ENCODE measurements at regions not wholly inside any gene's neighbourhood (a gene's known extent, or its start where the extent isn't known, plus 50 kb on each side); places are given as distances from the start of the nearest gene placed in this dataset.
A peak's percentile ranks its signal among the peaks of the same experiment; 100 is the strongest.

DNA sequence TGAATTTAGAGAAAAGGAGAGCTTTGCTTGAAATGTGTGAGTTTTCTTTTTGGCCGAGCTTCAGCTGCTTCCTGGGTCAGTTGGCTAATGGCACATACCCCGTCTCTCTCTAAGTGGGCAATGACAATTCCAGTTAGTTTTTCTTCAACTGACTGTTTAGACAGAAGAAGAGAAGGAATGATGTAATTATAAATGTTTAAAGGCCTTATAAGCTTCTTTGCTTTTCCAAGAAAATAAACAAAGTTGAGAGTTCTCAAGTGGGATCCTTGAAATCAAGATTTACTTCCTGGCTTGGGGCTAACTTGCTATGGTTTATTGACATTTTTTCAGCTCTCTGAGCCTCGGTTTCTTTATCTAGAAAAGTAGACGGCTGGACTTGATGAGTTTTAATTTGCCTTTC, 794.9 kb upstream of the ACVR2A start:
- H3K27ac ChIP-seq (ENCODE audit: low read depth, low read length, poor library complexity, severe bottlenecking) = no peak overlapping the region
- H3K4me3 ChIP-seq (ENCODE audit: low read depth, low read length, poor library complexity, severe bottlenecking) = no peak overlapping the region
- no peaks in the 10 kb centered on the region for H3K9me3 ChIP-seq (ENCODE audit: low read depth, low read length, poor library complexity, severe bottlenecking)
- intact Hi-C loops (cut with micrococcal nuclease; ENCODE audit: unreplicated experiment) = loop anchor here (10.0 kb wide), 3 partner anchors 125 to 405 kb away; no protein-coding TSS in a partner anchor
- H3K27me3 ChIP-seq (replicated peaks; ENCODE audit: insufficient read depth, low read depth, low read length, poor library complexity) = no peaks in the 10 kb centered on the region
- ChIA-PET CTCF (no interaction called here), POLR2A (ENCODE audit: low non-redundant PET) (no interaction called here)
- H3K36me3 ChIP-seq (ENCODE audit: insufficient read depth, low read length, poor library complexity, severe bottlenecking) = no peaks in the 10 kb centered on the region
- TF ChIP-seq, protein P1, sequence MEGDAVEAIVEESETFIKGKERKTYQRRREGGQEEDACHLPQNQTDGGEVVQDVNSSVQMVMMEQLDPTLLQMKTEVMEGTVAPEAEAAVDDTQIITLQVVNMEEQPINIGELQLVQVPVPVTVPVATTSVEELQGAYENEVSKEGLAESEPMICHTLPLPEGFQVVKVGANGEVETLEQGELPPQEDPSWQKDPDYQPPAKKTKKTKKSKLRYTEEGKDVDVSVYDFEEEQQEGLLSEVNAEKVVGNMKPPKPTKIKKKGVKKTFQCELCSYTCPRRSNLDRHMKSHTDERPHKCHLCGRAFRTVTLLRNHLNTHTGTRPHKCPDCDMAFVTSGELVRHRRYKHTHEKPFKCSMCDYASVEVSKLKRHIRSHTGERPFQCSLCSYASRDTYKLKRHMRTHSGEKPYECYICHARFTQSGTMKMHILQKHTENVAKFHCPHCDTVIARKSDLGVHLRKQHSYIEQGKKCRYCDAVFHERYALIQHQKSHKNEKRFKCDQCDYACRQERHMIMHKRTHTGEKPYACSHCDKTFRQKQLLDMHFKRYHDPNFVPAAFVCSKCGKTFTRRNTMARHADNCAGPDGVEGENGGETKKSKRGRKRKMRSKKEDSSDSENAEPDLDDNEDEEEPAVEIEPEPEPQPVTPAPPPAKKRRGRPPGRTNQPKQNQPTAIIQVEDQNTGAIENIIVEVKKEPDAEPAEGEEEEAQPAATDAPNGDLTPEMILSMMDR (conservative IDR thresholded peaks at IDR 0.05; ENCODE audit: low read depth, low read length) = no peak
- TF ChIP-seq EZH2 (IDR thresholded peaks at IDR 0.05; ENCODE audit: borderline replicate concordance, low read depth, low read length, poor library complexity, severe bottlenecking) = no peak
- H3K4me1 ChIP-seq (ENCODE audit: insufficient read depth, low read length, poor library complexity, severe bottlenecking) = no peaks in the 10 kb centered on the region
- BruUV-seq (replicated peaks) = no TSS peak
- DNase-seq (ENCODE audit: low spot score) = no peak

DNA sequence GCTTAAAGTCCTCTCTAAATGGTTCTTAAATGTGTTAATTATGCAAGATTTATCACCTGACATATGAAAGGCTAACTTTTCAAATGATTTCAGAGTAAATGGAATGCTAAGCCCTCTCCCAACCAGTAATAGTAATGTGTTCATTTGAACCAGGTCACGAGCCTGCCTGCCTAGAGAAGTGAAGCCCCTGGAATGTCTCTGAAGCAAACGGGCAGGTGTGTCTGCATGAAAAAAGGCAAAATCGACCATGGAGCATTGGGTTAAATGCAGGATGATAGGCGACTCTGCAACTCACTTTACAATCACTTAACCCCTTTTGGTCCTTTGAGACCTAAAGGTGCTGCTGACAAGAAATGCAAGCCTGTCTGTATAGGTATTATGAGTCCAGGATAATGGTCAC, 798.4 kb upstream of the ACVR2A start:
- no peak for DNase-seq (ENCODE audit: low spot score)
- TF ChIP-seq, protein P1 (conservative IDR thresholded peaks at IDR 0.05; ENCODE audit: low read depth, low read length) = no peak
- no peaks in the 10 kb centered on the region for H3K9me3 ChIP-seq (ENCODE audit: low read depth, low read length, poor library complexity, severe bottlenecking)
- H3K27me3 ChIP-seq (replicated peaks; ENCODE audit: insufficient read depth, low read depth, low read length, poor library complexity) = no peaks in the 10 kb centered on the region
- H3K27ac ChIP-seq (ENCODE audit: low read depth, low read length, poor library complexity, severe bottlenecking) = no peak overlapping the region
- intact Hi-C loops (cut with micrococcal nuclease; ENCODE audit: unreplicated experiment) = loop anchor here (10.0 kb wide), 3 partner anchors 122 to 408 kb away; no protein-coding TSS in a partner anchor
- BruUV-seq (replicated peaks) = no TSS peak
- POLR2A ChIA-PET (ENCODE audit: low non-redundant PET) = no interaction called here
- CTCF ChIA-PET = no interaction called here
- no peaks in the 10 kb centered on the region for H3K4me1 ChIP-seq (ENCODE audit: insufficient read depth, low read length, poor library complexity, severe bottlenecking)
- H3K36me3 ChIP-seq (ENCODE audit: insufficient read depth, low read length, poor library complexity, severe bottlenecking) = no peaks in the 10 kb centered on the region
- no peak overlapping the region for H3K4me3 ChIP-seq (ENCODE audit: low read depth, low read length, poor library complexity, severe bottlenecking)

DNA sequence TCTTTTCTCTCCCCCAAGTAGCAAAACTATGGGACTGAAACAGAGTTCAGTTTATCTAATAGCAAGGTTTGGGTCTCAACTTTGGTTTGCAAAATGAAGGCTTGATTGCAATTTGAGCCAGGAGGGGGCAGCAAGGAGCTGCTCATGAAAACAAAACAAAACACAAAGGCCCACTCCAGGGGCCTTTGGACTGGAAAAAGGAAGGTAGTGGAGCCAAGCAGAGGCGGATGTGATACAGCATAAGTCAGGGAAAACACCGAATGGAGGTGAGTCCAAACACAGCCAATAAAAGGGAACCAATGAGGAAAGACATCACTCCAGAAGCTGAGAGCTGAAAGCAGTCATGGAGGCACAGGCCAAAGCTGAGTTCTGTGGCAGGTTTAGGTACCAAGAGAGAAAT, 799.7 kb upstream of the ACVR2A start:
- Histone ChIP-seq H3K4me1 (ENCODE audit: insufficient read depth, low read length, poor library complexity, severe bottlenecking) (no peaks in the 10 kb centered on the region), H3K27me3 (replicated peaks; ENCODE audit: insufficient read depth, low read depth, low read length, poor library complexity) (no peaks in the 10 kb centered on the region), H3K4me3 (ENCODE audit: low read depth, low read length, poor library complexity, severe bottlenecking) (no peak overlapping the region), H3K36me3 (ENCODE audit: insufficient read depth, low read length, poor library complexity, severe bottlenecking) (no peaks in the 10 kb centered on the region), H3K27ac (ENCODE audit: low read depth, low read length, poor library complexity, severe bottlenecking) (no peak overlapping the region), H3K9me3 (ENCODE audit: low read depth, low read length, poor library complexity, severe bottlenecking) (no peaks in the 10 kb centered on the region)
- DNase-seq (ENCODE audit: low spot score) = peak; percentile 73
- ChIA-PET CTCF (interaction anchor here (0.8 to 2.0 kb wide), 4 partner anchors 179 to 866 kb away, joined by 4 to 10 read pairs (median 6); no protein-coding TSS in a partner anchor), POLR2A (ENCODE audit: low non-redundant PET) (no interaction called here)
- intact Hi-C loops (cut with micrococcal nuclease; ENCODE audit: unreplicated experiment) = loop anchor here (1.0 to 10.0 kb wide), 5 partner anchors 120 to 866 kb away; no protein-coding TSS in a partner anchor
- TF ChIP-seq, protein P1 (conservative IDR thresholded peaks at IDR 0.05; ENCODE audit: low read depth, low read length) = peak; percentile 78
- TF ChIP-seq EZH2 (IDR thresholded peaks at IDR 0.05; ENCODE audit: borderline replicate concordance, low read depth, low read length, poor library complexity, severe bottlenecking) = no peak
- no TSS peak for BruUV-seq (replicated peaks)
